Mesothelial cell of epicardium (in vitro differentiated cells): ENCODE measurements at regions not wholly inside any gene's neighbourhood (a gene's known extent, or its start where the extent isn't known, plus 50 kb on each side); places are given as distances from the start of the nearest gene placed in this dataset.

Experiments used
- DNase-seq, 2 experiments: peaks; one replicate each; pipeline ENCODE4 v3.0.0; 2021; ENCODE audit warnings: low spot score in 2 of 2; ENCODE audit not compliant: unreplicated experiment in 2 of 2
- H3K27ac Mint-ChIP-seq: 2 replicates; pipeline ENCODE4 v1.8.0; 2021; ENCODE audit warnings: mixed read lengths
- H3K27me3 Mint-ChIP-seq: 2 replicates; pipeline ENCODE4 v1.8.0; 2021; ENCODE audit warnings: low read depth, mixed read lengths
- H3K36me3 Mint-ChIP-seq: 2 replicates; pipeline ENCODE4 v1.8.0; 2021; ENCODE audit warnings: mixed read lengths
- H3K4me1 Mint-ChIP-seq: 2 replicates; pipeline ENCODE4 v1.8.0; 2021; ENCODE audit warnings: mixed read lengths
- H3K4me3 Mint-ChIP-seq: 2 replicates; pipeline ENCODE4 v1.8.0; 2021; ENCODE audit warnings: mild to moderate bottlenecking, moderate library complexity, mixed read lengths
- H3K9me3 Mint-ChIP-seq: 2 replicates; pipeline ENCODE4 v1.8.0; 2021; ENCODE audit warnings: mixed read lengths
- CTCF ChIP-seq: fragments of 200-600 bp; sonication (generic); IDR thresholded peaks from one replicate; pipeline ENCODE4 v1.5.0; 2021; ENCODE audit warnings: antibody characterized with exemption; ENCODE audit not compliant: unreplicated experiment

GRCh38 chr18:65955747-65956146 lies 204.9 kb downstream of the CDH7 start:
- no peaks in the 10 kb centered on the region for H3K27me3 Mint-ChIP-seq
- H3K36me3 Mint-ChIP-seq = no peaks in the 10 kb centered on the region
- no peaks in the 10 kb centered on the region for H3K9me3 Mint-ChIP-seq
- no peak overlapping the region for H3K4me3 Mint-ChIP-seq
- no peak for TF ChIP-seq CTCF
- no peak for DNase-seq
- H3K27ac Mint-ChIP-seq = no peak overlapping the region
- peaks cover 12% of the 10 kb centered on the region for H3K4me1 Mint-ChIP-seq

DNA sequence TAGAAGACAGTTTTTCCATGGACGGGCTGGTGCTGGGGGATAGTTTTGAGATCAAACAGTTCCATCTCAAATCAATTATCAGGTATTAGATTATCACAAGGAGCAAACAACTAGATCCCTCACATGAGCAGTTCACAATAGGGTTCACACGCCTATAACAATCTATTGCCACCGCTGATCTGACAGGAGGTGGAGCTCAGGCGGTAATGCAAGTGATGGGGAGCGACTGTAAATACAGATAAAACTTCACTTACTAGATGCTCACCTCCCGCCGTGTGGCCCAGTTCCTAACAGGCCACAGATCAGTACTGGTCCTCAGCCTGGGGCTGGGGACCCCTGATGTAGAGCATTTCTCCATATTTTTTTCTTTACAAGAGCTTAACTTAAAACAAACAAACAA lies 203.6 kb downstream of the CDH7 start:
- no peaks in the 10 kb centered on the region for H3K27me3 Mint-ChIP-seq
- no peaks in the 10 kb centered on the region for H3K36me3 Mint-ChIP-seq
- no peak overlapping the region for H3K27ac Mint-ChIP-seq
- TF ChIP-seq CTCF = no peak
- no peak overlapping the region for H3K4me3 Mint-ChIP-seq
- DNase-seq = no peak
- H3K4me1 Mint-ChIP-seq = peaks cover 12% of the 10 kb centered on the region
- no peaks in the 10 kb centered on the region for H3K9me3 Mint-ChIP-seq

- Mint-ChIP-seq H3K4me3 (no peak overlapping the region), H3K4me1 (no peaks in the 10 kb centered on the region), H3K9me3 (no peaks in the 10 kb centered on the region), H3K27ac (no peak overlapping the region), H3K36me3 (no peaks in the 10 kb centered on the region), H3K27me3 (no peaks in the 10 kb centered on the region)
- no peak for TF ChIP-seq CTCF
- no peak for DNase-seq
These were observed 196.0 kb downstream of the CDH7 start for GRCh38 chr18:65946777-65947176.

GRCh38 chr18:65943268-65943667 lies 192.5 kb downstream of the CDH7 start:
- no peaks in the 10 kb centered on the region for H3K36me3 Mint-ChIP-seq
- no peaks in the 10 kb centered on the region for H3K9me3 Mint-ChIP-seq
- no peak for DNase-seq
- H3K27me3 Mint-ChIP-seq = no peaks in the 10 kb centered on the region
- no peak for TF ChIP-seq CTCF
- no peak overlapping the region for H3K27ac Mint-ChIP-seq
- no peak overlapping the region for H3K4me3 Mint-ChIP-seq
- H3K4me1 Mint-ChIP-seq = no peaks in the 10 kb centered on the region

DNA sequence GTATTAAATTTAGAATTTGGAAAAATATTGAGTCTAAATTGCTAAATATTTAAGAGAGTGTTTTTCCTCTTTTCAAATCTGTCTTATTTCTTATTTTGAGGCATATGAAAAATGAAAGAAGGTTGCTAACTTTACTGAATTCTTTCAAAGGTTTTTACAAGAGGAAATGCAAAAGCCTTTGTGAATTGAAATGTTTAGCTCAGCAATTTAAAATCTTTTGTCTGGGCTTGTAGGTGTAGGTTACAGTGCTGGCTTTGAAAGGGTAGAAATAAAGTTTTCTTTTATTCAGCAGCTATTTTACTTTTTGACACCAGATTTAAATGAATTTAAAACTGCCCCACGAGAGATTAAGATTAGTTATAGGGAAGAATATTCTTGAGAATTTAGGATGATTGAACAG lies 192.0 kb downstream of the CDH7 start:
- no peak for DNase-seq
- TF ChIP-seq CTCF = no peak
- no peaks in the 10 kb centered on the region for H3K36me3 Mint-ChIP-seq
- H3K27me3 Mint-ChIP-seq = no peaks in the 10 kb centered on the region
- no peaks in the 10 kb centered on the region for H3K4me1 Mint-ChIP-seq
- no peak overlapping the region for H3K27ac Mint-ChIP-seq
- H3K4me3 Mint-ChIP-seq = no peak overlapping the region
- no peaks in the 10 kb centered on the region for H3K9me3 Mint-ChIP-seq

GRCh38 chr18:65942104-65942503 lies 191.3 kb downstream of the CDH7 start:
- Mint-ChIP-seq H3K4me1 (no peaks in the 10 kb centered on the region), H3K36me3 (no peaks in the 10 kb centered on the region), H3K27me3 (no peaks in the 10 kb centered on the region), H3K9me3 (no peaks in the 10 kb centered on the region), H3K4me3 (no peak overlapping the region), H3K27ac (no peak overlapping the region)
- no peak for TF ChIP-seq CTCF
- DNase-seq = no peak
